Kidney epithelial cell (primary cell): ENCODE measurements at regions not wholly inside any gene's neighbourhood (a gene's known extent, or its start where the extent isn't known, plus 50 kb on each side); places are given as distances from the start of the nearest gene placed in this dataset.

ENCODE experiments used
- DNase-seq: peaks from one replicate; pipeline ENCODE4 v3.0.0-alpha.2; 2010; ENCODE audit warnings: low read depth
- H3K27me3 ChIP-seq: 2 replicates; pipeline ENCODE4 v1.6.0; 2011; ENCODE audit warnings: low read length; ENCODE audit not compliant: control insufficient read depth, insufficient read depth
- H3K36me3 ChIP-seq: 2 replicates; pipeline ENCODE4 v1.5.1; 2011; ENCODE audit warnings: low read length; ENCODE audit not compliant: control insufficient read depth, insufficient read depth
- H3K4me3 ChIP-seq: 2 replicates; pipeline ENCODE4 v1.5.1; 2011; ENCODE audit warnings: low read depth, mild to moderate bottlenecking, control low read depth, low read length
- CTCF ChIP-seq: IDR thresholded peaks from 2 replicates; pipeline ENCODE4 v1.5.1; 2011; ENCODE audit warnings: mild to moderate bottlenecking, moderate library complexity, low read length, control low read depth, inconsistent platforms; ENCODE audit not compliant: insufficient read depth, poor library complexity, severe bottlenecking

DNA sequence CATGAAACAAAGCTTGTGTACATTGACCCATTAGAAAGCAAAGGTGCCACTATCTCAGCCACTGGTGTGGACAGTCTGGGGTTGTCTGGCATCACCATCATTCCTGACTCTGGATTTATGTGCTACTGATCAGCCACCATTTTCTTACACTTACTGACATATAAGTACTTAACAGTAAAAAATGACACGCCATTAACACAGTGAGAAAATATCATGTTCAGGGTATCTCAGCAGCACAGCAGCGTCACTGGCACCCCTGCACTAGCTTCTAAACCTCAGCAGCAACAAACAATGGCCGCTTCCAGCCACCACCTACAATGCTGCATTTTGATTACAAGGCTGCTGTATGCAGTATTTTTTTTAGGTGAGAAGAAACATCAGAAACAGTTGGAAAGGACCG is 253.4 kb upstream of the HDAC4 start:
- no peaks in the 10 kb centered on the region for H3K36me3 ChIP-seq
- H3K4me3 ChIP-seq: no peak overlapping the region
- no peaks in the 10 kb centered on the region for H3K27me3 ChIP-seq
- DNase-seq: no peak
- no peak for TF ChIP-seq CTCF

GRCh38 chr2:239651859-239652258 is 251.0 kb upstream of the HDAC4 start:
- H3K4me3 ChIP-seq: no peak overlapping the region
- H3K27me3 ChIP-seq: no peaks in the 10 kb centered on the region
- DNase-seq: no peak
- no peaks in the 10 kb centered on the region for H3K36me3 ChIP-seq
- TF ChIP-seq CTCF: no peak

DNA sequence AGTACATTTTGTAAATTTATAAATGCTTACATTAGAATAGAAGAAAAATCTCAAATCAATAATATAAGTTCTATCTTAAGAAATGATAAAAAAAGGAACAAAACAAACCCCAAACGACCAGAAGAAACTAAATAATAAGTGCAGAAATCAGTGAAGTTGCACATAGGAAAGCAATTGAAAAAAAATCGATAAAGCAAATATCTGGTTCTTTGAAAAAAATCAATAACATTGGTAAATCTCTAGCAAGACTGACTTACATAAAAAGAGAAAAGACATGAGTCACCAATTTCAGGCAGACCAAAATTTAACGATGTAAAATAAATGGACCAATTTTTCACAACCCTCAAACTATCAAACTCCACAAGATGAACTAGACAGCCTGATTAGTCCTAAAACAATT is 249.9 kb upstream of the HDAC4 start:
- no peak for DNase-seq
- no peak for TF ChIP-seq CTCF
- H3K27me3 ChIP-seq: no peaks in the 10 kb centered on the region

GRCh38 chr2:239649309-239649708 is 248.5 kb upstream of the HDAC4 start:
- Histone ChIP-seq H3K4me3 (no peak overlapping the region), H3K27me3 (no peaks in the 10 kb centered on the region), H3K36me3 (no peaks in the 10 kb centered on the region)
- DNase-seq: no peak
- TF ChIP-seq CTCF: no peak

More for the DNA sequence above, 249.9 kb upstream of the HDAC4 start:
- no peak overlapping the region for H3K4me3 ChIP-seq
- H3K36me3 ChIP-seq: no peaks in the 10 kb centered on the region

DNA sequence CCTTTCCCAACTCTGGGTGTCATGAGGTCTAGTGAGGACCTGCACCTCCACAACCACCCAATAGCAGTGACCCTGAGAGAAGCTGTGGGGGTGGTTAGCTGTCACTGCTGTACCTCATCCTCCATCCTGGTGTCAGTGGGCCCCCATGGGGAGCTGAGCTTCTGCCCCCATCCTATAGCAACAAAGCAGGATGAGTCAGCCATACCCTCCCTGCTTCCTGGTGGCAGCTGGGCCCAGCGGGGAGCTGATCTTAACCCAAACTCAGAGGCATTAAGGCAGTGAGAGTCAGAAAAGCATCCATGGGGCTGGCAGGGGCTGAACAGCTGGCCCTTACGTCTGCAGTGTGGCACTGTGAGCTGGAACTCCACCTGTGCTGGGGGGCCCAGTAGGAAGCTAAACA is 247.8 kb upstream of the HDAC4 start:
- no peak for TF ChIP-seq CTCF
- no peak for DNase-seq
- no peak overlapping the region for H3K4me3 ChIP-seq
- no peaks in the 10 kb centered on the region for H3K27me3 ChIP-seq
- no peaks in the 10 kb centered on the region for H3K36me3 ChIP-seq

- no peak for TF ChIP-seq CTCF
These were observed 246.4 kb upstream of the HDAC4 start for GRCh38 chr2:239647052-239647819.

More at GRCh38 chr2:239647052-239647819, 246.4 kb upstream of the HDAC4 start:
- H3K27me3 ChIP-seq: no peaks in the 10 kb centered on the region
- no peak for DNase-seq
- H3K36me3 ChIP-seq: no peaks in the 10 kb centered on the region
- no peak overlapping the region for H3K4me3 ChIP-seq
